ENCODE measurements at regions not wholly inside any gene's neighbourhood (a gene's known extent, or its start where the extent isn't known, plus 50 kb on each side); places are given as distances from the start of the nearest gene placed in this dataset.

DNA sequence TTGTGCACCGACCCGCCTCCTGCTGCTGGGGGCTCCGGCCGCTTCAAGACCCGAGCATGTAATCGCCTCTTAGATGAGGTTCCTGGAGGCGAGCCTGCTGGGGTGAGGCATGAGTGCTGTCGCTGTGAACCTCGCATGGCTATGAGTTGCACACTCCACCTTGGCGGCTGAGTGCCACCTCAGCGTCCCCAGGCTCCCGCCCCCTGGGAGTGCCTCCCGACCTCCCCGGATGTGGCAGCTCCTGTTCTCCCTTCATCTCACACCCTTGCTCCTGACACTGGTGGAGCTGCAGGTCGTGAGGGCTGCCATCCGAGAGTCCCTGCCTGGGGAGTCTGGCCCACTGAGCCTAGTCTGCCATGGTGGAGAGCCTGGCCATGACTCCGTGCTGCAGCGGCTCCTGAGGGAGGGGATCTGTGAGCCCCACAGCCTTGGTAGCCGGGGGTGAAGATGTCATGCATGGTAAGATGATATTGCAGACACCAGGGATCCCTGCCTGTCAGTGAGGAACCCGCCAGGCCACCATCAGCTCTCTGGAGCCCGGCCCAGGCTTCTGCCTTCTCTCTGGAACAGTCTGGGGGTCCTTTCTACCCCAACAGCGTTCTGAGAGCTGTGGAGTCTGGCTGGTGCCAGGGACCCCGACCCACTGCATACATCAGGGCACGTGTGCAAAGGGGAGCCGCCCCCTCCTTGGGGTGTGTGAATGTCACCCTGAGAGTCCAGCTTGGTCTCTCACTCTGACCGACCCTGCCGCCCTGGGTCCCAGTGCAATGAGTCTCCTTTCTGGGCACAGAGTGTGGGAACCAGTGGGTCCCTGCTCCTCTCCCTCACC lies 61.6 kb upstream of the HS6ST1 start:
- DNase-seq (ENCODE audit: low spot score) = no peak

DNA sequence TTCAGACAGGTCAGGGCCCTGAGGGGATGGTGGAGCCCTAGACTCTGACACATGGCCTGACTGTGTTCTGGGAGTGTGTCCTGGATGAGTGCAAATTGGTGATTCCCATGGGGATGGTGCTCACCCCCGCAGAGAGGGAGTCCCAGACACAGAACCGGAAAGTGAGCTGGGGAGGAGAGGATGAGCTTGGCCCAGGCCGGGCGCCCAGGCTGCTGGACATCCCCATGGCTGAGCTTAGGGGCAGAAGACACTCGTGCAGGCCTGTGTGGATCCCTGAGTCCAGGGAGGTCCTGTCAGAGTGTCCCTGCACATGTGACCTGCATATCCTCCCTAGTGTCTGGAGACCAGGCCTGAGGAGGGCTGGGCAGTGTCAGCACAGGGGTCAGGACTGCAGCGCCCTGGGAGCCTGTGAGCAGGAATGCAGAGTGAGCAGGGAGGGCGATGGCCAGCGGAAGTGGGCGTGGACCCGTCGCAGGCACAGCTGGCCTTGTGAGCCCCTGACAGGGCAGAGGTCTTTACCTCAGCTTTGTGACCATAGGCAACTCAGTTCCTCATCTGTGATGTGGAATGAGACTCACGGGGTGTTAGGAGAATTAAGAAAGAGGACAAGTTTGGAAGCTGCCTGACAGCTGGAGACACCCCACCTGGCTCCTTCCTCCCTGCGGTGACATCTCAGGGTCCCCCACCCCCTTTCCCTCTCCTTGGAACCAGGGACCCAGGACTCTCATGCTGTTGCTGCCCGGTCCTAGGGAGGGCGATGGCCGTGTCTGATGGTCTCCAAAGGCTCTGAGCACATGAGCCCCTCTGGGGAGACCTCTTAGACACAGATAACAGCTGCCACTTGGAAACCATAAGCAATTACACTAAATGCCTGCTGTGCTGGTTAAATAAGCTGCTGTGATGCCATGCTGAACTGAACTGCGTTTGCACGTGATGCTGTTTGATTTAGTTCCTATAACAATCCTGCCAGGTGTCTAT lies 62.6 kb upstream of the HS6ST1 start:
- no peak for DNase-seq (ENCODE audit: low spot score)

DNA sequence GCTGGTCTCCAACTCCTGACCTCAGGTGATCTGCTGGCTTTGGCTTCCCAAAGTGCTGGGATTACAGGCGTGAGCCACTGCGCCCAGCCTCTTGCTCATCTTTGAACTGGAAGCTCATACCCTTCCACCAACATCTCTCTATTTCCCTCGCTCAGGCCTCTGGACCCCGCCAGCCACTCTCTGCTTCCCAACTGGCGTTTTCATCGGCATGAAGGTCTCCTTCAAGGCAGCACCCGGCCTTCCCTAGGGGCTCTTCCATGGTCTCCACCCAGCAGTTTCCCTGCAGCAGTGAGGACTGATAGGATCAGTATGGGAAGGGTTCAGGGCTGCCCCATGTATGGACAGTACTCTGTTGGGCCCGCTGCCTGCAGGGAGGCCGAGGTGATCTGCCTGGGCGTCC lies 65.8 kb upstream of the HS6ST1 start:
- DNase-seq (ENCODE audit: low spot score) = no peak

DNA sequence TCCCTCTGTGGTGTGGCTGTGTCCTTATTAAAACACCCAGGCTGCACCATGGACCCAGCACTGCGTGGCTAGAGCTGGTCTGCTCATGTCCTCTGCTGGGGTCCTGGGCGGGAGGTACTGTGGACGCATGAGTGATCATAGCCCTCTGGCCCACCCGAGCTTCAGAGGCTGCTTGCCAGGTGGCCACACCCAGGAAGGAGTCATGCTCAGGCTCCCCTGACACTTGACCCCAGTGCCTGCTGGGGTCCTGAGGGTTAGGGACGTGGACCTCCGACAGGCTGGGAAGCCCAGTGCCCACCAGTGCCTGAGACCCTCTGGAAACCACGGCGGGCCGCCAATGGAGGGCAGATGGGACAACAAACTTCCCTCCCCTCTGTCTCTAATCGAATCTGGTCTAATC lies 66.3 kb upstream of the HS6ST1 start:
- DNase-seq (ENCODE audit: low spot score) = no peak

DNA sequence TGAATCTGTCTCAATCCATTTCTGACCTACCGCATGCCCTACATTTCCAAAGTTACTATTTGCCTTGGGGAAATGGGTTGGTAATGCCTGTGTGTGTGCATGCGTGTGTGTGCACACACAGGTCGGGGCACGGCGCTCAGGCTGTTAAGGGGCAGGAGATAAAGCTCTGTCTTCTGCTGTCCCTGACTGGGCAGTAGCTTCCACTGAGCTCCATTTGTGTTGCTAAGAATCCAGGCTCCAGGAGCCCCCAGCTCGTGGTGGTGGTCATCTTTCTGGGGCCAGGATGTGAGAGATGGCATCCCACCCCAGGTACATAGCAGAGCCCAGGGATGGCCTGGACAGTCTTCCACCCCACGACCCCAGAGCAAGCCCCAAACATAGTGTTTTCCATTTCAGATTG lies 66.7 kb upstream of the HS6ST1 start:
- DNase-seq (ENCODE audit: low spot score) = no peak

DNA sequence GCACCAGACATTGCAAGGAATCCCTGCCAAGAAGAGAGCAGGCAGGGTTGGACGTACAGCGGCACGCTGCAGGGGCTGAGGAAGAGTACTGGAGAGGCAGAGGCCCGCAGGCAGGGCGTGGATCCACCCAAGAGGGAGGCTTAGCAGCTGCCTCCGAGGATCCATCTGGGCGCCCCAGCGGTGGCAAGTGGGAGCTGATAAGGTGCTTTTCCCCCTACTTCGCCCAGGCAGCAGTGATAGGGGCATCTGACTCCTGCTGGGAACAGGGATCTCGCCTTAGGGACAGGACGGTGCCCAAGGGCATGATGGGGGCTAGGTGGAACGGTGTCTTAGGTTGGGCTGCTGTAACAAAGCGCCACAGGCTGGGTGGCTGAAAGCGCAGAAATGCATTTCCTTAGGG lies 67.4 kb upstream of the HS6ST1 start:
- no peak for DNase-seq (ENCODE audit: low spot score)

DNA sequence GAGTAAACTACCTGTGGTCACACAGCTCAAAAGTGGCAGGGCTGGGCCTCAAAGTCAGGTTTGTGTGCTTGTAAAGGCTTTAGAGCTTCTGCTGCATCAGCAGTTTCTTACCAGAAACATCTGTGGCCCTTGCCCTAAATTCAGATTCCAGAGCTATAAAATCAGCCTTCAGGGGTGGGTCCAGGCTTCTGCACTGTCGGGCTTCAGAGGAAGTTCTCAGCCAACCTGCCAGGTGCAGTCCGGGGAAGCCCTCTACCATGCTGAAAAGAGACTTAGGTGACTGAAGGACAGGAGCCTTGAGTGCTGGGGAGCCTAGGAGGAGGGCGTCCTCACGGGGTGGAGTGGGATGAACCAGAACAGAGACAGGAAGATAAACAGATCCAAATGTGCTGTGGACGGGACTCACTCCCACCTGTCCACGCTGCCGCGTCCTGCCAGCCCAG lies 69.9 kb upstream of the HS6ST1 start:
- DNase-seq (ENCODE audit: low spot score) = no peak

DNA sequence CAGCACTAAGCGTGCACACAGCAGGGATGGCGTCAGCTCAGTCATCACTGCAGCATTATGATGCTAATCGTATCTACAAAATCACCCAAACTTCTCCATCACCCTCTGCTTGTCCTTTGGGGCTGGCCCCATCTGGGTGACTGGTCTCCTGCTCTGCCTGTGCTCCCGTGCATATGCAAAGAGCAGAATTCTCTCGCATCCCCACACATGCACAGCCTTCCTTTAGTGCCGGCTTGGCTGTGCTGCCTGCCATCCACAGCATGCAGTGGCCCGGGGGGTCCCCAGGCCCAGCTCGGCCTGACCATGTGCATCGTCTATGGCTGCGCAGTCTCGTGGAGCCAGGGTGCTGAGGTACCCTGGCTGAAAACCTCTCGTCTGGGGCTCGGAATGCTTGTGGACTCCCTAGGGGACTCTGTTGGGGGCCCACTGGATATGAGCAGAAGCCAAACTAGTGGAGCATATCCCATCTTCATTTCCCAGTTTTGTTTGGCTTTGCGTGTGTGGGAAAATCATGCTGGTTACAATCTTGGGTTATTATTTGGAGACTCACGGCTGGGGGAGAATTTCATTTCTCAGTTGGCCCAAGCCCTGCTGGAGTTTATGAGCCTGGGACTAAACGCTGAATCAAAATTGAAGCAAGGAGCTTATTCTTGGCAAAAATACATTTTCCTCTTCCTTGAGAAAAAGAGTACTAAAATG lies 70.9 kb upstream of the HS6ST1 start:
- DNase-seq (ENCODE audit: low spot score) = no peak

DNA sequence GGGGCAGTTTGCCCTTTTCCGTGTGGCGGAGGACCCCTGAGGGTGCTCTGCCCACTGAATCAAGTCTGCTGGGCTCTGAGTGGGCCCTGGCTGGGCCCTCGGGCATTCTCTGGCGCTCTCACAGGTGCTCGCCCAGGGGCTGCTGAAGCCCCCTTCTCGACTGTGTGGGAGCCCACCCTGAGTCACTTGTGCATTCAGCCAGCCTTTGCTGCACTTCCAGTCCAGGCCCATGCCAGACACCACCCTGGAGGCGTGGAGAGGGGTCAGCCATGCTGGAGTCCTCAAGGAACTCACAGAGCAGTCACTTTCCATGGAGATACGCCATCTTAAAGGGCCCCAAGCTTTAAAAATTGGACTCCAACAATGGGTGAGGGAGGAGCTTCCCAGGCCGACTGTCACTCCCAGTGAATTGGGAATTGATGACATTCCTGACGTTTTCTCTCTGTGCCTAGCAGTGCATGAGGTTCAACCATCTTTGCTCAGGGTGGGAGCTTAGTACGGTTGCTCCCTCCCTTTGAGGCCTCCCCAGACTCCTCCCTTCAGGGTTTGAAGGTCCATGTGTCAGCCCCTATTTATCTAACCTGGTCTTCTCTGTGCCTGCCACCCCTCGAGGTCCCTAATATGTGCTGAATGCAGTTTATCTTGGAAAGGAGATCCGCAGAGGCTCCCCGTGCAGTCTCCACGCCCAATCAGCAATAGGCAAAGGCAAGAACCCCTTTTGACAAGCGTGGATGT lies 71.8 kb upstream of the HS6ST1 start:
- no peak for DNase-seq (ENCODE audit: low spot score)

DNA sequence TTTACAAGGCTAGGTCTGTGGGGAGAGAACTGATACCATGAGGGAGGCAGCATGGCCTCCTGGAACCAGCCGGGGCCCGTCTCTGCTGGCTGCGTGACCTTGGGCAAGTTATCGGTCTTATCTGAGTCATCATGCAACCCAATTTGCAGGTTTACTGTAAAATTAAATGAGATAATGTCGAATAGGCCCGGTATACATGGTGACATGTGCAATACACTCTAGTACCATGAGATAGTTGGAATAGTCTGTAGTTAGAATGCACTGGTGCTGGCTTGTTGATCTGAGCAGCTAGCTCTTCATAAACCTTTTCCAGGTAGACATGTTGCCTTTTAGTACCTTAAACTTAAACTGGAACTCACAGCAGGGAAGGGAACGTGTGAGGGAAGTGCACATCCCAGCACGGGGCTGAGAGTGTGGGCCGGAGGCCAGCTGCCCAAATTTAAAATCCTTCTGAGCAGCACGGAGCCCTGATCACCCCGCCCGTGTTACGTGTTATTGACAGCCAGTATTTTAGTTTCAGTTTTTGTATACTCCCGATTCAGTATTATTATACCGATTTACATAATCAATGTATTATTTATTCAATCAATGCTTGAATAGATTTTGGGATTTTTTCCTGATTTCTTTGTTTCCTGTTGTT lies 72.4 kb upstream of the HS6ST1 start:
- no peak for DNase-seq (ENCODE audit: low spot score)

DNA sequence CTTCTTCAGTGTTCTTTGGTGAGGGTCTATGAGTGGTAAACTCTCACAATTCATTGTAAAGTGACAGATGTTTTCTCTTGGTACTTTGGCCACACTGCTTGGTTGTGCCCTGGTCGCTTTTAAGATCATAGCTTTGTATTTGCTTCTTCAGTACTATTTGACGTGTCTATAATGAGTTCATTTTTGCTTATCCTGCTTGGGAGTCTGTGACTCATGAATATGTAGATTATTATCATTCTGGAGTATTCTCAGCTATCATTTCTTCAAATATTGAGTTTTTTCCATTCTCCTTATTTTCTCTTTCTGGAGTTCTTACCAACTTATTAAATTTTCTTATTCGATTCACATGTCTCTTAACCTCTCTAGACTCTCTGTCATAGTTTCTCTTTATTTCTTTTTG lies 73.0 kb upstream of the HS6ST1 start:
- no peak for DNase-seq (ENCODE audit: low spot score)

DNA sequence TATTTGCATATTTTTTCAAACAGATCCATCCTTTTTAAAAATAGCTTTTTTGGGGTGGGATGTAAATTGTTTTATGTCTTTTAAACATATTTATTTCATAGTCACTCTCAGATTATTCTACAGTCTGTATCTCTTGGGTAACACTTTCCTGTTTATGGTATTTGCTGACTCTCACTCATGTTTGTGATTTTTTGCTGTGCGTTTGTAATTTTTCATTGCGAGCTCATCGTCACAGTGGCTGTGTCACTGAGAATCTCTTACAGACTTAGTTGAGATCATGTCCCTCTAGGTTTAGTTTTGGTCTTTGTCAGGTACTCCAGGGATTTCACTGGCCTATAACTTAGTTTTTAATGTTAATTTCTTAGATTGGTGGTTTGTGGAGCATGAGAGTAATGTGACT lies 73.5 kb upstream of the HS6ST1 start:
- no peak for DNase-seq (ENCODE audit: low spot score)

DNA sequence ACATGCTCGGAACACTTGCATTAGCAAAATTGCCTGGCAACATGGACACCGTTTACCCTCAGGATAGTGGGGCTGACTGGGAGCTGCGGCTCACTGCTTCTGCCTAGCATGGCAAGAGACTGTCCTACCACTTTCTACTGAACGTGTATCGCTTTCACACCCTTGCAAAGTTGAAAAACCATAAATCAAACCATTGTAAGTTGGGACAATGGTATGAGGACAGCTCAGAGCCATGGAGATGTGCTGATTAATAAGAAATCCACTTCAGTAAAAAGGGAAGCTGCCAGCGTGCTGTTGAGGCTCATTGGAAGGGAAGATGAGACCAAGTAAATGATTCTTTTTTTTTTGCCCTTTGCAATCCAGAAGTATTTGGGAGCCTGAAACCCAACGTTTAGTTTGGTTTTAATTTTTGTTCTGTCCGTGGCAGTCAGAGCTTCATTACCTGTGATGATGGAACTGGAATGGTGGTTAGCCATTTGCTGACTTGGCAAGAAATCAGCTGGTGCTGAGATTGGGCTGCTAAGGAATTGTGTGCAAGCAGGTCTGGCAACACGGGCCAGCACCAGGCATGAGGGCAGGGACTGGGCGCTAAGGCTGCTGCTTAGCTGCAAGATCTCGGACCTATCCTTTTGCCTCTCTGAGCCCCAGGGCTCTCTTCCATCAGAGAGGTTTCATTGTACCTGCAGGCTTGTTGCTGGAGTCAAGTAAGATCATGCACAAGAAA lies 75.5 kb upstream of the HS6ST1 start:
- DNase-seq (ENCODE audit: low spot score) = no peak

DNA sequence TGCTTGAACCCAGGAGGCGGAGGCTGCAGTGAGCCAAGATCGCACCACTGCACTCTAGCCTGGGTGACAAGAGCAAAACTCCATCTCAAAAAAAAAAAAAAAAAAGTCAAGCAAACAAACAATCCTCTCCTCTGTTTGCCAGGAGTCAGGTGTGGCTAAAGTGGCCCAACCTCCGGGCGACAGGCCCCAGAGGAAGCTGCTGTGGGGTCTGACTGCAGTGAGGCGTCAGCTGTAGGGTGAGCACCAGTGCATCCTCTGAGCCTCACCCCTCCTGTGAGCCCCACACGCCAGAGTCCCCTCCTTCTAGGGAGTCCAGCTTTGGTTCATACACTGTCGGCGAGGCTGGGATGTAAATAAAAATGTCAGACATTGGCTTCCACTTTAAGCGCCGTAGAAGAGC lies 76.5 kb upstream of the HS6ST1 start:
- DNase-seq (ENCODE audit: low spot score) = no peak

DNA sequence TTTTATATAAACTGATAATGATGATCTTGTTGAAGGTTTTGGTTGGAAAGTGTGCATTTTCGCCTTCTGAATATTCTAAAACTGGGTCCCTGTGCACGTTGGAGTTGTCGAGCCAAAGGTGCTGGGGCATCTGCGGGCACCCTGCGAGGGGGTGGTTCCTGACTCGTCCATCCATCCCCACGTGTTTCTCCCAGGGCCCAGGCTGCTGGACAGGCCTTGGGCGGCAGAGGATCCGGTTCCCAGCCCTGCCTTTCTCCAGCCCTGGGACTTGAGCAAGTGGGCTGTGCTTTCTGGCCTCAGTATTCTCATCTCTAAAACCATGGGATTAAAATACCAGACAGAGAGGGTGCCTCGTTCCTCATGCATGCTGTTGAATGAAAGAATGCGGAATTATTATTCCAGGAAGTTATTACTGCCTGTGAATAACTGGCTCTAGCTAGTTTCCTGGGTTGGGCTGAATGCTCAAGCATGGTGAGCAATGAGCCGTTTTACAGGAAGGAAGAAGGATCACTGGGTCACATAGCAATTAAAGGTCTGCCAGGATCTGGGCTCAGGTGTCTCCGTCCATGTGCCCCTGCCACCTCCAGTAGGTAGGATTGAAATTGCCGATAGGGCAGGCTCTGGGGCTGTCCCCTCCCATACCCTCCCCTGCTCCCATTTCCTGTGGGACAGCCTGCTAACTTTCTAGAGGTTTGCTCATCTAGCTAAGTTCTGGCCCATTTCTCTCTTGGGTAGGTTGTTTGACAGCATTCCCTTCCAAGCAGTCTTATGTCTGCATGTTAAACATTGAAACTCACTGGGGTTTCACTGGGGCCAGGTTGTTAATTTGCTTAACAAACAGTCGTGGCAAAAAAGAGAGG lies 77.2 kb upstream of the HS6ST1 start:
- DNase-seq (ENCODE audit: low spot score) = no peak

DNA sequence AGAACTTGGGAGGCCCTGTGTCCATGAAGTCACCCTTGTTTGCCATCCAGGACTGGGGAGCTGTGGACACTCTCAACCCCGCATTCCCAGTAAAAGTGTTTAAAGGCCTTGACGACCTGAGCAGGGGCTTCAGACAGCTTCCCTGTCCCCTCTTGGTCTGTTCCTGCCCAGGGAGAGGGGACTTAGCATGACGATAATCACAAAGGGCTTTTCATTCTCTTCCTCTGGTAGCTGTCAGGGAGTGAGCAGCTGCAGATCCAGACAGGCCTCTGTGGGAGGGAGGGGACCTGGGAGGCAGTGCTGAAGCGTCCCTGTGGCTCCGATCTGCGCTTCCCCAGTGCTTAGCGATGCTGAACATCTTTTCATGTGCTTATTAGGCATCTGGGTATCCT lies 77.8 kb upstream of the HS6ST1 start:
- DNase-seq (ENCODE audit: low spot score) = no peak

DNA sequence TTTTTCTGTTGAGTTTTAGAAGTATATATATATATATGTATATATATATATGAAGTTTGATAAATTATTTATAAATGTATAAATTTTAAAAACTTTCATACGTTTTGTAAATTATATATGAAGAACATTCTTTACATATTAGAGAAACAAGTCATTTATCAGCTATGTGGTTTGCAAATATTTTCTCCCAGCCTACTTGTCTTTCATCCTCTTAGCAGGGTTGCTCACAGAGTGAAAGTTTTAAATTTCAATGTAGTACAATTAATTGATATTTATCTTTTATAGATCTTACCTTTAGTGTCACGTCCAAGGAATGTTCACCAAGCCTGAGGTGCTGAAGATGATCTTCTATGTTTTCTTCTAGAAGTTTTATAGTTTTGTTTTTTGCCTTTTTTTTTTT lies 78.3 kb upstream of the HS6ST1 start:
- no peak for DNase-seq (ENCODE audit: low spot score)

DNA sequence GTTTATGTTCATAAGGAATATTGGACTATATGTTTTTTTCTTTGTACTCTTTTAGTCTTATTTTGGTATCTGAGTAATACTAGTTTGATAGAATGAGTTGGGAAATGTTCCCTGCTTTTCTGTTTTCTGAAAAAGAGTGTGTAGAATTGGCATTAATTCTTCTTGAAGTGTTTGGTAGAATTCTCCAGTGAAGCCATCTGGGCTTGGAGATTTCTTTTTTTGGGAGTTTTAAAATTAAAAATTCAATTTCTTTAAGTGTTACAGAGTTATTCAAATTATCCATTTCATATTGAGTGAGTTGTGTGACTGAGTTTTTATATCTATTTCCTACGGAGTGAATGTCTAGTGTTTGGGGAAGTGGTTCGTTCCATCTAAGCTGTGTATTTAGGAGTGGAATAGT lies 80.6 kb upstream of the HS6ST1 start:
- DNase-seq (ENCODE audit: low spot score) = no peak

DNA sequence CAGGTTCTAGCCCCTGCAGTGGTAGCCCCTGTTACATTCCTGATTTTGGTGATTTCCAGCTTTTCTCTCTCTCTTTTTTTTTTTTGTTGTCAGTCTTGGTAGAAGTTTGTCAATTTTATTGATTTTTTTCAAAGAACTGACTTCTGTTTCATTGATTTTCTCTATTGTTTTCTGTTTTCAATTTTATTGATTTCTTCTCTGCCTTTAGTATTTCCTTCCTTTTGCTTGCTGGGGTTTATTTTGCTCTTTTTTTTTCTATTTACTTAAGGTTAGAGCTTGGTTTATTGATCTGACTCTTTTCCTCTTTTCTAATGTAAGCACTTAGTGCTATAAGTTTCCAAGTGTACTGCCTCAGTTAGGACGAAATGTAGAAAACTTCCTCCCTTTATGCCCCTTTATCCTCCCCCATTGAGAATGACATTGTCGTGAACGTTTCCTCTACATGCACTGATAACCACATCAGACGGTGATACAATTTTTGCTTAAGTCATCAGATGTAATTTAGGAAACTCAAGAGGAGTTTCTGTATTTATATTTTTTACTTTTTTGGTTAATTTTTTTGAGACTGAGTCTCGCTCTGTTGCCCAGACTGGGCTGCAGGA lies 81.1 kb upstream of the HS6ST1 start:
- no peak for DNase-seq (ENCODE audit: low spot score)
